Ishikawa (cell line): ENCODE measurements at regions not wholly inside any gene's neighbourhood (a gene's known extent, or its start where the extent isn't known, plus 50 kb on each side); places are given as distances from the start of the nearest gene placed in this dataset.

Source experiments
- EP300 ChIP-seq: IDR thresholded peaks from 2 replicates; pipeline ENCODE4 v1.6.1; 2012; ENCODE audit warnings: borderline replicate concordance
- RAD21 ChIP-seq: IDR thresholded peaks from 2 replicates; pipeline ENCODE4 v1.6.1; 2012; ENCODE audit warnings: low read depth
- TF ChIP-seq, protein P1 (sequence below): IDR thresholded peaks from 2 replicates; pipeline ENCODE4 v1.6.1; 2012; ENCODE audit warnings: low read depth, mild to moderate bottlenecking

DNA sequence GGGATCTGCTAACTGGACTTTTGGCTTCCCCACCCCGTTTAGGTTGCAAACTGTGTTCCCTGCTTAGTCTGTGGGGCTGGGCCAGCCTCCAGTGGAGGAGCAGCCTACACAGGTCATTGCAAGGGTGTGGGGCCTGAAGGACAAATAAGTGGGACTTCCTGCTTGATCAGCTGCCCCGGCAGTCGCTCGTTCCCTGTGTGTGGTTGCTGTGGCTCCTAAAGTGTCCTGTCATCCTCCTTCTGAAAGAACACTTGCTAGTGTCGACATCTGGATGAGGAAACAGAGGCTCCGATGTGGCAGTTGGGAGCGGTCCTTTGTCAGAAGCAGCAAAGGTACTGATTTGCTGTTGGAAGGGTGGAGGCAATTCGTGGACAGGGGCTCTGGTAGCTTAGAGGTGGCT, 88.9 kb upstream of the TBCA start:
- TF ChIP-seq EP300 (no peak), RAD21 (no peak)
- TF ChIP-seq, protein P1, sequence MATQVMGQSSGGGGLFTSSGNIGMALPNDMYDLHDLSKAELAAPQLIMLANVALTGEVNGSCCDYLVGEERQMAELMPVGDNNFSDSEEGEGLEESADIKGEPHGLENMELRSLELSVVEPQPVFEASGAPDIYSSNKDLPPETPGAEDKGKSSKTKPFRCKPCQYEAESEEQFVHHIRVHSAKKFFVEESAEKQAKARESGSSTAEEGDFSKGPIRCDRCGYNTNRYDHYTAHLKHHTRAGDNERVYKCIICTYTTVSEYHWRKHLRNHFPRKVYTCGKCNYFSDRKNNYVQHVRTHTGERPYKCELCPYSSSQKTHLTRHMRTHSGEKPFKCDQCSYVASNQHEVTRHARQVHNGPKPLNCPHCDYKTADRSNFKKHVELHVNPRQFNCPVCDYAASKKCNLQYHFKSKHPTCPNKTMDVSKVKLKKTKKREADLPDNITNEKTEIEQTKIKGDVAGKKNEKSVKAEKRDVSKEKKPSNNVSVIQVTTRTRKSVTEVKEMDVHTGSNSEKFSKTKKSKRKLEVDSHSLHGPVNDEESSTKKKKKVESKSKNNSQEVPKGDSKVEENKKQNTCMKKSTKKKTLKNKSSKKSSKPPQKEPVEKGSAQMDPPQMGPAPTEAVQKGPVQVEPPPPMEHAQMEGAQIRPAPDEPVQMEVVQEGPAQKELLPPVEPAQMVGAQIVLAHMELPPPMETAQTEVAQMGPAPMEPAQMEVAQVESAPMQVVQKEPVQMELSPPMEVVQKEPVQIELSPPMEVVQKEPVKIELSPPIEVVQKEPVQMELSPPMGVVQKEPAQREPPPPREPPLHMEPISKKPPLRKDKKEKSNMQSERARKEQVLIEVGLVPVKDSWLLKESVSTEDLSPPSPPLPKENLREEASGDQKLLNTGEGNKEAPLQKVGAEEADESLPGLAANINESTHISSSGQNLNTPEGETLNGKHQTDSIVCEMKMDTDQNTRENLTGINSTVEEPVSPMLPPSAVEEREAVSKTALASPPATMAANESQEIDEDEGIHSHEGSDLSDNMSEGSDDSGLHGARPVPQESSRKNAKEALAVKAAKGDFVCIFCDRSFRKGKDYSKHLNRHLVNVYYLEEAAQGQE: no peak
